ENCODE measurements at regions not wholly inside any gene's neighbourhood (a gene's known extent, or its start where the extent isn't known, plus 50 kb on each side); places are given as distances from the start of the nearest gene placed in this dataset.

GRCh38 chr17:56667925-56668458 lies 74.5 kb downstream of the NOG start:
- TF ChIP-seq CTCF (IDR thresholded peaks at IDR 0.05; ENCODE audit: extremely low read depth in 1 of 2, insufficient read depth in 1 of 2, low read depth in 1 of 2, low read length in 2 of 2) = no peak
- no peak for TF ChIP-seq JUN (IDR thresholded peaks at IDR 0.05; ENCODE audit: borderline replicate concordance, insufficient read depth, insufficient read length, low read depth)
- no peak for TF ChIP-seq POLR2A (IDR thresholded peaks at IDR 0.05; ENCODE audit: low read depth, low read length)
